NCI-H446 treated with DMSO at 0.1 percent for 48 hours (cell line): ENCODE measurements at regions not wholly inside any gene's neighbourhood (a gene's known extent, or its start where the extent isn't known, plus 50 kb on each side); places are given as distances from the start of the nearest gene placed in this dataset.
"Not testable (repeated sequence)": the region's sequence is repeated elsewhere in the genome, so short reads cannot be mapped to it uniquely, and the experiment has no call there.

Source experiments
- DNase-seq: peaks from one replicate; lab custom pipeline; 2025; lab: John Stamatoyannopoulos, UW

DNA sequence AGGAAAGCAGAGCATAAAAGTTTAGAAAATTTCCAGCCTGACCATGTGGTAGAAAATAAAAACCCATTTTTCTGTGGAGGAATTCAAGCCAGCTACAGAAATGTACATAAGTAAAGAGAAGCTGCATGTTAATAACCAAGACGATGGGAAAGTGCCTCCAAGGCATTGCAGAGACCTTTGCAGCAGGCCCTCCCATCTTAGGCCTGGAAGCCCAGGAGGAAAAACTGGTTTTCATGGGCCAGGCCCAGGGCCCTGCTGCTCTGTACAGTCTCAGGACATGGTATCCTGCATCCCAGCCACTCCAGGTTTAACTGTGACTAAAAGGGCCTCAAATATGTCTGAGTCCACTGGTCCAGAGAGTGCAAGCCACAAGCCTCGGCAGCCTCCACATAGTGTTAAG is 754.8 kb upstream of the RIOK2 start:
- no peak for DNase-seq

GRCh38 chr5:97943036-97943435 is 760.0 kb upstream of the RIOK2 start:
- no peak for DNase-seq

DNA sequence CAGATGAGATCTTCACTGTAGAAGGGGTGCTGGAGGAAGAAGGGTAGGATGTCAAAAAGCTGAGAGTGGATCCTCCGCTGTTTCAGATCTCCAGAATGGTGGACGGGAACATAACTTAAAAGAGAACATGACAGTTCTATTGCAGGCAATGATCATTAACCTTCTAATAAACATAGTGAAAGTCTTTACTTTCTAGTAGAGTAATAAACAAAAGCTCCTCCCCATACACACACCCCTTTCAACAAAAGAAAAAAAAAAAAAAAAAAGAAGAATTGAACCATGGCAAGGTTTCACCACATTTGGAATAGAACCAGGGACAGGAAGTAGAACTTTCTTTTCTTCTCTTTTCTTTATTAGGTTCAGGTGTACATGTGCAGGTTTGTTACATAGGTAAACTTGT is 768.1 kb upstream of the RIOK2 start:
- no peak for DNase-seq

GRCh38 chr5:97955450-97955849 is 772.4 kb upstream of the RIOK2 start:
- no peak for DNase-seq

- no peak for DNase-seq
These were observed 784.2 kb upstream of the RIOK2 start for GRCh38 chr5:97967292-97967691.

DNA sequence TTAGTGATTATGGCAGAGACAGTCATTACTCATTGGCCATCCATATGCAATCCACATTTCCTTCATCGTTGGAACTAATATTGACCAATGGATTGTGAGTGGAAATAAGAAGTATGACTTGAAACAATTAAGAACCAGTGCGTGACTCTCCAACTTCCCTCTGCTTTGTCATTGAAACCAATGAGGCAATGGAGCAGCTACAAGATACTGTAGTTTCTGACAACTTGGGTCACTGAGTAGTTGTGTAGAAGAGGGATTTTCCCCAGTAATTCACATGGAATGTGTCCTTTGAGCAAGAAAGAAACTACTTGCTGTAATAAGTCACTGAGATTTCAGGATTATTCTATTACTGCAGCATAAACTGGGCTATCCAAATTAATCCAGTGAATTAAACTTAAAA is 785.3 kb upstream of the RIOK2 start:
- no peak for DNase-seq

- DNase-seq = no peak
These were observed 793.7 kb upstream of the RGMB start for GRCh38 chr5:97979740-97980139.

DNA sequence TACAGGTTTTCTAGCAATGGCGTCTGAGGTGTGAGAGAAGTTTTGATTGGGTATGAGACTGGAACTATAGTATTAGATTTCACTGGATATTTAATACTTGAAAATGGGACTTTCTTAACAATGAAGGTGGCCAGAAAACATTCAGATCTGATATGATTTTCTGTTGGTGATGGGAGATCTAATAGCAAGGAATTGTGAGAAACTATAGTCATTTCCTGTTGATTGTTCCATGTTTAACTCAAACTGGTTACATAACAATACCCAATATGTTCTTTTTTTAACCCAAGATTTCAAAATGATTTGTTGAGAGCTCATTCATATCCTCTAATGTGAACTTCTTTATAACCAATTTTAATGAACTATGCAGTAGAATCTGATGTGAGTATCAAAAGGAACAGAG is 793.2 kb upstream of the RGMB start:
- DNase-seq = no peak

DNA sequence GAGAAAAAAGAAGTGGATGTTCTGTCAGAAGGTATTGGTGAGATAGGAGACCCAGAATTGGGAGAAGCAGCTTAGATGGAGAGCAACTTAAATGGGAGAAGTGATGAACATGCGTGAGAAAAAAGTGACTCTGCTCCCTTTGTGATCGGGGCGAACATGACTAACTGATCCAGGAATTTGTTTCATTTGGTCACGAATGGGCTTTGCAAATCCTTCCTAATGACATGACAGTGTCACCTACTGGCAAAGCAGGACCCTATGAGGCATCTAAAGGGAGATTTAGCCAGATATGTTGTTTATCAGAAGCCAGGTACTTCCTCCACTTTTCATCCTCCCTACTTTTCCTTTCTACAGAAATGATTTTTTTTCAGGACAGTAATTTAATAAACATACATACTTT is 787.4 kb upstream of the RGMB start:
- no peak for DNase-seq

GRCh38 chr5:97991236-97991635 is 782.2 kb upstream of the RGMB start:
- no peak for DNase-seq

- DNase-seq = no peak
These were observed 774.5 kb upstream of the RGMB start for GRCh38 chr5:97998941-97999340.

GRCh38 chr5:98004463-98004862 is 769.0 kb upstream of the RGMB start:
- no peak for DNase-seq

DNA sequence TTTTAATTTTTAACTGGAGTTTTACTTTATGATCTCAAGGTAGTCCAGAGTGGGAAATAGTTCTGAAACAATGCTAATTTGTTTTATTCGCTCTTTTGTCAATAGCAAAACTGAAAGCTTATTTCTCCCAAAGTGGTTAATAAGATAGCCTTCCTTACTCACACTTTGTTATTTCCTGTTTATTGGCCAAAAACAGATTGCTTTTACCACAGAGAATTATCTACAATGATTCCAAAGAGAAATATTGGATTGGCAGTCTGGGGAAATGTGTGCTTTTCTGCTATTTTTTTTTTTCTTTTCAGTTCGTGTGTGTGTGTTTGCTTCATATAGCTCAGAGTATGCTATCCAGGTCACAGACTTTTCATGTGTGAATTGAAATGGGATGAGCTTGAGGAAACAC is 756.7 kb upstream of the RGMB start:
- DNase-seq = no peak

DNA sequence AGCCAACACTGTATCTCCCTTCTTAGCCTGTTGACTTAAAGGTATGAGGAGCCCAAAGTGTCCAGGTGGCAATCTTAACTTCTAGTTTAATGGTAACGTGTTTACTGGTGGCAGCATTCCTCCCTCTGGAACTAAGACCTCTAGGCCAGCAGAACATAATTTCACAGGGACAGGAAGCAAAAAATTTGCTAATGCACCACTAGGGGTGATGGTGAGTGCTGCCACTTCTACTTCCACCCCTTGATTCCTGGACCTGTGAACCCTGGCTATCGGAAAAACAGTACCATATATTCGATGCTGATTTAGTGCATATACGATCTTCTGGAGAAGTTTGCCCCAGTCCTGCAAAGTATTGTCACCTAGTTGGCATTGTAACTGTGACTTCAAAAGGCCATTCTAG is 743.2 kb upstream of the RGMB start:
- not testable (repeated sequence) for DNase-seq

DNA sequence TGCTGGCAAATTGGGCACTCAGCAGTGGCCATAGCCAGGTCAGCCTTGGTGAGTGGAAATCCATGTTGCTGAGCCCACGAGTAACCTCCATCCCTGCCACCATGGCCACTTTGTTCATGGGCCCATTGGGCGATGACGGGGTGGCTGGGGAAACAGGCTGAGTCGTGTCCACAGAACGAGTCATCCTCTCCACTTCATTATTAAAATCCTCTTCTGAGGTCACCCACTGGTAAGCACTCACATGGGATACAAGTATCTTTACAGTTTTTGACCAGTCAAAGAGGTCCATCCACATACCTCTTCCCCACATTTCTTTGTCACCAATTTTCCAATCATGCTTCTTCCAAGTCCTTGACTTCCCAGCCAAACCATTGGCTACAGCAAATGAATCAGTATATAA is 742.4 kb upstream of the RGMB start:
- DNase-seq = not testable (repeated sequence)

DNA sequence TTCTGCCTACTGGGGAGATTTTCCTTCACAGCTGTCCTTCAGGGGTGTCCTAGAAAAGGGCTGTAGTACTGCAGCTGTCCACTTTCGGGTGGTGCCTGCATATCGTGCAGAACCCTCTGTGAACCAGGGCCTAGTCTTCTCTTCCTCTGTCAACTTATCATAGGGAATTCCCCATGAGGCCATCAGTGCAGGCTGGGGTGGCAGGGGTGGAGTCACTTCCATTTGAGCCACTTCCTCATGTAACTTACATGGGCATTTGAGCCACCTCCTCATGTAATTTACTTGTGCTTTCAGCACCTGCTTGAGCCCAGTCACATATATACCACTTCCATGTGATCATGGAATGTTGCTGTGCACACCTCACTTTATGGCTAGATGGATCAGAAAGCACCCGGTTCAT is 742.0 kb upstream of the RGMB start:
- DNase-seq = no peak

GRCh38 chr5:98031926-98032325 is 741.5 kb upstream of the RGMB start:
- DNase-seq = no peak

GRCh38 chr5:98041661-98042060 is 731.8 kb upstream of the RGMB start:
- DNase-seq = no peak

- DNase-seq = no peak
These were observed 730.9 kb upstream of the RGMB start for GRCh38 chr5:98042521-98042920.

DNA sequence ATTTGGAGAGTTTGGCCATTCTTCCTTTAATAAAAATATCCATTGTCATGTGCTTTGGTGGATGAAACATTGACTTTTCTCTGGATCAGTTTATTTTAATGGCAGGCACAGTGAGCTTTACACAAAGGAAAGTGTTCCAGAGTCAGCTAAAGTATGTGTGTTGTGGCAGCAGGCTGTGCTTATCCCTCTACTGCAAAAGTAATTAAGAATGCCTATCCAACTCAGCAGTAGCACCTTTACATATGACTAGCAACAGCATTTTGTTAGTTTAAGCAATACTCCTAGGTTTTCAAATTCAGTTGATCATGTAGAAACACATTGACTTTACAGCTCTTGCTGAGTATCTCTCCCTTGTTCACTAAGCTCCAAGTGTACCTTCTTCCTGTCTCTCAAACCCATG is 730.5 kb upstream of the RGMB start:
- no peak for DNase-seq

DNA sequence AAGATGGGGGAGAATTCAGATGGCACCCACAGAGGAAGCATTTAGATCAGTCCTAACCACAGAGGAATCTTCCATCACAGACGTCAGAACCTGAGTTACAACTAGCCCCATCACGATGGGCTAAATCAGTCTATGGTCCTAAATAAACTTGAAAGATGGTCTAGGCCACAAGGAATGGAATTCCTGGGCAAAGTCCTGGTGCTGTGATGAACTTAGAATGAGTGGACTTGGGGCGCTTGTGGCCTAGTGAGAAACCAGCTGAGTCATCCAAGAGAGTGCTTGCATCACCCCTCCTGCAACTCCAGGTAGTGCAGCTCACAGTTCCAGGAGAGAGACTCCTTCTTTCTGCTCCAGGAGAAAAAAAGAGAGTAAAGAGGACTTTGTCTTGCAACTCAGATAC is 722.9 kb upstream of the RGMB start:
- no peak for DNase-seq

DNA sequence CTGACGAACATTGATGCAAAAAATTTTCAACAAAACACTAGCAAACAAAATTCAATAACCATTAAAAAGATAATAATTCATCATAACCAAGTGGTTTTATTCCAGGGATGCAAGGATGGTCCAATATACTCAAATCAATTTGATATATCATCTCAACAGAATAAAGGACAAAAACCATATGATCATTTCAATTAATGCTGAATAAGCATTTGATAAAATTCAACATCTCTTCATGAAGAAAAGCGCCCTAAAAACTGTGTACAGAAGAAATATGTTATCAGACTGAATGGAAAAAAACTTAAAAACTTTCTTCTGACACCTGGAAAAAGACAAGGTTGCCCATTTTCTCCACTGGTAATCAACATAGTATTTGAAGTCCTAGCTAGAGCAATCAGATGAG is 720.3 kb upstream of the RGMB start:
- no peak for DNase-seq

DNA sequence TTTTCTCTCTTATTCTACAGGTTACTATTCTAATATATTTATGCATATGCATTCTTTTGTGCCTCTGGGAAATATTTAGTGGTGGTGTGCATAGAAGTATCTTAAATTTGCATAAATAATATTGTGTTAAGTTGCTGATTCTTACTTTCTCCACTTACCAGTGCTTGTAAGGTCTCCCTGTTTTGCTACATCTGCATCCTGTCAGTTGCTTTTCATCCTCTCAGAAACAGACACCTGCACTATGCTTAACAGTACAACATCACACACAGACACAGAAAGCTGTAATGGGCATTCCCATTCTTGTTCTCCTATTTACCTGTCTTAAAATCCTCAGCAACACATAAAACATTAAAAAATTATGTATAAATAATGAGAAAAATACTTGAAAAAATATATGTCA is 713.3 kb upstream of the RGMB start:
- DNase-seq = no peak

- DNase-seq = no peak
These were observed 709.3 kb upstream of the RGMB start for GRCh38 chr5:98064118-98064685.
